ENCODE measurements at regions not wholly inside any gene's neighbourhood (a gene's known extent, or its start where the extent isn't known, plus 50 kb on each side); places are given as distances from the start of the nearest gene placed in this dataset.
A peak's percentile ranks its signal among the peaks of the same experiment; 100 is the strongest.
"Not testable (repeated sequence)": the region's sequence is repeated elsewhere in the genome, so short reads cannot be mapped to it uniquely, and the experiment has no call there.

GRCh38 chr4:123233136-123233768 is 163.3 kb upstream of the SPRY1 start:
- DNase-seq: no peak

GRCh38 chr4:123234955-123235354 is 161.6 kb upstream of the SPRY1 start:
- no peak for DNase-seq

DNA sequence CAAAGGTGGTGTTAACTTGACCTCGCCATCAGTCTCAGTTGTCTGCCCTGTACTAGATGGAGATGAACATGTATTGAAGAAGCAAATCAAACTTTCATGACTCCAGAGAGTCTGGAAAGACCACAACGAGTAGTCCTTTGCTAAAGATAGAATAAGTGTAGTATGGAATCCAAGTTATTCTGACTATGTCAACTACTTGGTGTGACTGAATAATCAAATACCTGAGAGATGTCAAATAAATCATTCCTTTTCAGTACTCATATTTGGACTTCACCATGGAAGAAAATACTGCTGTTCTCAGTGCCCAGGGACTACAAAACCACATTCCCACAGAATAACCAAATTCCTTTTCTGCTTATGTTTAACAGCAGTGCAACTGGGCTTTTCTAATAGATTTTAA is 161.2 kb upstream of the SPRY1 start:
- DNase-seq: no peak

GRCh38 chr4:123236606-123237005 is 160.0 kb upstream of the SPRY1 start:
- DNase-seq: no peak

DNA sequence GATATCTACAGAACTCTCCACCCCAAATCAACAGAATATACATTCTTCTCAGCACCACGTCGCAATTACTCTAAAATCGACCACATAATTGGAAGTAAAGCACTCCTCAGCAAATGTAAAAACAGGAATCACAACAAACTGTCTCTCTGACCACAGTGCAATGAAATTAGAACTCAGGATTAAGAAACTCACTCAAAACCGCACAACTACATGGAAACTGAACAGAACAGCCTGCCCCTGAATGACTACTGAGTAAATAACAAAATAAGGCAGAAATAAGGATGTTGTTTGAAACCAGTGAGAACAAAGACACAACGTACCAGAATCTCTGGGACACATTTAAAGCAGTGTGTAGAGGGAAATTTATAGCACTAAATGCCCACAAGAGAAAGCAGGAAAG is 156.3 kb upstream of the SPRY1 start:
- DNase-seq: not testable (repeated sequence)

- not testable (repeated sequence) for DNase-seq
Observed at GRCh38 chr4:123243220-123243619, 153.4 kb upstream of the SPRY1 start.

DNA sequence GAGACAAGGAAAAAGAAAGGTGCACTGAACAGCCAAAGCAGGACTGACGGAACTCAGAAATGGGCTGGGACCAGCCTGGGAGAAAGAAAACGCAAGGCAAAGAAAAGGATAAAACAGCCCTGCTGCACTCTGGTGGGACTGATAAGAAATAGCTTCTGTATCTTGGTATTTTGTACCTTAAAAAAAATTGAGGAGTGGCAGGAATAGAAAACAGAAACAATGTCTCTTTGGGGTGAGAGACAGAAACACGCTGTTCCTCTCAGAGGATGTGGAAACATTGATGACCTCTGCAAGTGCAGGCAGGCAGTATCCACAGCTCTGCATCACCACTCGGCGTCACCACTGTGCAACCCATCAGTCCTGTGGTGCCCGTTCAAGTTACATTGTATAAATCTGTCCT is 152.5 kb upstream of the SPRY1 start:
- DNase-seq: peak; percentile 49

GRCh38 chr4:123246085-123246484 is 150.5 kb upstream of the SPRY1 start:
- no peak for DNase-seq

- DNase-seq: no peak
Observed at GRCh38 chr4:123248085-123248659, 148.4 kb upstream of the SPRY1 start.

DNA sequence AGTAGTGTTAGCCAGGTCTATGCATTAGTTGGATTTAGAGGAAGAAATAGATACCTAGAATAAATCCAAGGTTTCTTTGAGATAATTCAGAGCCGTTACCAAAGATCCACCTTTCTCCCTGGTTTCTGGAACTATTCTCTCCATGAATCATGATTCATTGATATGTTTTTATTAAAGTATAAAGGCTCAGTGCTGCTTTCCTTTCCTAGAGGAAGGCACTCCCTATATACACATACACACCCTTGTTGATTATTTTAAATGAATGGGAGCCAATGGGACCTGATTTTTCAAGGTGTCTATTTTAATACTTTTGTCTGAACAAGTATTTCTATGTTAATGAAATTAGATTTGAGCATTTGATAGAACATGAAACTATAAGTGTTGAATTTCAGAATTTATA is 146.8 kb upstream of the SPRY1 start:
- DNase-seq: no peak

GRCh38 chr4:123250843-123251242 is 145.8 kb upstream of the SPRY1 start:
- DNase-seq: no peak

GRCh38 chr4:123255971-123256370 is 140.6 kb upstream of the SPRY1 start:
- no peak for DNase-seq

DNA sequence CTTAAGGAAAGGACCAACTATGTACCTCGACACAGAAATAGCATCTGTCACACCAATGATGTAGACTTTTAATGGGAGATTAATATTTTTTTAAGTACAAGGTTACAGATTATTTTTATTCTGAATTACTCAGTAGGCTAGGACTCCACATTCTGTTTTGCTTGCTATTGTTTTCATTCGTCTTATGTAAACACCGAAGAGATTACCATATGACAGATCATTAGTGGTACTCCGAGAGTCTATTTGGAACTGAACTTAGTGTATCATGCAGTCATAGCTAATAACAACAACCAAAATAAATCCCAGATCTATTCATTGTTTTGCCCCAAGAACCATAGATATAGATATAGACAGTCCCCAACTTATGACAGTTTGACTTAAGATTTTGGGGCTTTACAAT is 139.7 kb upstream of the SPRY1 start:
- no peak for DNase-seq

DNA sequence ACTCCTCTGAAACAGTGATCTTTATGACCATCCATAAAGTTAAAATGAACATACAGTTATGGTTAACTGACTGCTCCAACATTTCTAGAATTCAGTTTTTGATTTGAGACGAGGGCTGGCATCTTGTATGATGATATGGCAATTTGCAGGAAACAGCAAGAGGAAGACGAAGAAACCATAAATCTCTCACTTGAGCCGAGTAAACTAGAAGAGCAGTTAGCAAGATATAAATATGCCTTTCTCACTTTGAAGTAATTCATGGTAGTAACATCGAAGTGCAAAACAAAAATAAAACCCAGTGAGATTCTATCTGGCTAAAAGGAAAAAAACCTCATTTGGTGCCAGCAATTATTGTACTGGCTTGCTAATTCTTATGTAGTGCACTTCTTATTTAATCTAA is 139.0 kb upstream of the SPRY1 start:
- no peak for DNase-seq

DNA sequence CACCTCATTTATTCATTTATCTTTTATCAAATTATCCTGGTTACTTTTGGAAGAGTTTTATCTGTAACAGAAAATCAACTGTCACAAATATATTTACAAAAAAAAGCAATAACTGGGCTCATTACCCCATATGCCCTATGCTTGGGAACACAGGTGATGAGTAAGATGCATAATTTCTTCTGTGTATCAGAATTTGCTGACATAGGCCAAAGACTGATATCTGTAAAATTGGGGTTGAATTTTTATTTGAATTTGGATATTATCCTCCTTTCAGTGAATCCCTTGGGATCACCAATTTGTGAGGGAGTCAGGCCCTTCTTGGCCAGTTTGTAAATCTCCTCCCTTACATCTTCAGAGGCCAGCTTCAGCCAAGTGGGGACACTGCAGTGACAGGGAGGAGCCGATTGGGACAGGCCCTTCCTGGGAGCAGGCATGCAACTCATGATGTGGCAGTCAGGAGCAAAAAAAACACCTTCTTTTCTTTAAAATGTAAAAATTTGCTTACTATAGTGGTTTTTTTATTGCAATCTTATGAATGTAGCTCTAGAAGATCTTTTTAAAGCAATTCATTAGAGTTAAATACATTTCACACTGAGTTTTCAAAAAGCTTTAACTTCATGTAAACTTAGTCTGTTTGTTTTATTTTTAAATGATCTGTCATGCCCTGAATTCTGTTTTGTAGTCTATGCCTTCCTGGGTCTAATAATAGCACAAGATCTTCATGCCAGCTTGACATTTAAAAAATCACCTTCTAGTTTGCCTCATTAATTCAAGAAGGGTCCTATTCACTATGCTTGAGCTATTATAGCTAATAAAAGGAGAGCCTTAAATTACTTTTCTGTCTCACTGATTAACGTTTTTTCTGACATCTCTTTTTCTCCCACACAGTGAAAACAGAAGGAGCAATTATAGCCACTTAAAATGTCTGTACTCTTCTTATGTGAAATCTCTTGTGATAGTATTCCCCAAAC is 136.6 kb upstream of the SPRY1 start:
- DNase-seq: no peak

- DNase-seq: no peak
Observed at GRCh38 chr4:123260653-123261052, 135.9 kb upstream of the SPRY1 start.

DNA sequence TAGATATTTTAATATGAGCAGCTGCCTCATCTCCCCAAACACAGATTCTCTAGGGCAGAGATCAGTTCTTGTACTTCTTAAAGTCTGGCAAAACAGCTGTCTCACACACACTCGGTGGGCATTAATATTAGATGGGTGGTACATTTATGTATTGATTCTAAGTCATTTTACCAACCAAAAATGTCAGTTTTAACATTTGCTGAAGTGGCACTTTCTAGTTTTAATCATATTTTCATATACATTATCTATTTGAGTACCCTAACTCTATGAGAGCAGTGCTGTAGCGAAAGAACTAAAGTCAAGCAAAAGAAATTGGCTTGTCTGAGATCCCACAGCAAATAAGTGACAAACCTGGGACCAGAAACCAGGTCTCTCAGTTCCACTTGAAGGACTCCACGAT is 134.5 kb upstream of the SPRY1 start:
- DNase-seq: no peak

DNA sequence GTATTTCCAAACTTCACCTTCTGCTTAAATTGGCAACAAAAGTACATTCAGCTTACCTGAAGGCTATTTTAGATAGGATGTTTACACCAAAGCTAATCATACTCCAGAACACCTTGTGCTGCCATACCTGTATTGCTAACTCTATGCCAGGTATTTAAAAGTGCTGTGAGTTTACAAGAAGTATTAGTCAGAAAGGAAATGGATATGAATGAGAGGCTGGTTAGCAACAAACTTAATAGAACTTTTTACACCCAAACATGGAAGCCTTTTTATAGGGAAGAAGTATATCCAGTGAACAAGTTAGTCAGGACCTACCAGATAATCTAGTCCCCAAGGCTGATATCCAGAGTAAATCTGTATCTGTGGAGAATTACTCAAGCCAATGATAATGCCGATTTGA is 131.2 kb upstream of the SPRY1 start:
- no peak for DNase-seq

DNA sequence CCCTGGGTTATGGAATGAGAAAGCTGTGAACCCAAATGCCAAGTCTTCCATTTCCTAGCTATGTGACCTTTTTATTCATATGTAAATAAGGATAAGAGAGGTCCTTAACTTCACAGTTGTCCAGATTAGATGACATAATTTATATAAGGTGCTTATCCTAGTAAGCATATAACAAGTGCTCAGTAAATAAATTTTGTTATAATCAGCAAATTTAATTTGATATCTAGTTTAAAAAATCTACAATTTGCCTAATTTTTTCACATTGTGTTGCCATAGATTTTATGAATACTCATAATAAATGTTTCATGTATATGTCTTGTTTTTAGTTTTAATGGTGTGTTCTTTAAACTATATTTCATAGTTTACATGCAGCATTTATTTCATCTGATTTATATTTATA is 130.4 kb upstream of the SPRY1 start:
- no peak for DNase-seq

DNA sequence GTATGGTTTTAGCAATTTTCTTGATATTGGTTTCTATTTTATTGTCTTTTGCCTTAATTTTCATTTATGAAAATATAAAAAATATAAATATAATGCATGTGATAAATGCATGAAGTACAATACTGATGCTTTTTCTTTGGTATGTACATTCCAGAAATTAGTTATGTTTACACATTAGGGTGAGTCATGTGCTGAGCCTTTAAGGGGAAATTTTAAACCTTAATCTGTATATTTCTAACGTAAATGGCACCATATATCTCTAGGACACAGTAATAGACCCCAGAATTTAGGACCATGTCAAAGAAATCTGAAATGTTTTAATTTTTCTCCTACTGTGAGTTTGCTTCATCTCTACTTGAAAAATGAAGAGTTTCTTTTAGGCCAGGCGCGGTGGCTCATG is 117.8 kb upstream of the SPRY1 start:
- no peak for DNase-seq

GRCh38 chr4:123283371-123283895 is 113.2 kb upstream of the SPRY1 start:
- no peak for DNase-seq

GRCh38 chr4:123284168-123284567 is 112.4 kb upstream of the SPRY1 start:
- DNase-seq: no peak

DNA sequence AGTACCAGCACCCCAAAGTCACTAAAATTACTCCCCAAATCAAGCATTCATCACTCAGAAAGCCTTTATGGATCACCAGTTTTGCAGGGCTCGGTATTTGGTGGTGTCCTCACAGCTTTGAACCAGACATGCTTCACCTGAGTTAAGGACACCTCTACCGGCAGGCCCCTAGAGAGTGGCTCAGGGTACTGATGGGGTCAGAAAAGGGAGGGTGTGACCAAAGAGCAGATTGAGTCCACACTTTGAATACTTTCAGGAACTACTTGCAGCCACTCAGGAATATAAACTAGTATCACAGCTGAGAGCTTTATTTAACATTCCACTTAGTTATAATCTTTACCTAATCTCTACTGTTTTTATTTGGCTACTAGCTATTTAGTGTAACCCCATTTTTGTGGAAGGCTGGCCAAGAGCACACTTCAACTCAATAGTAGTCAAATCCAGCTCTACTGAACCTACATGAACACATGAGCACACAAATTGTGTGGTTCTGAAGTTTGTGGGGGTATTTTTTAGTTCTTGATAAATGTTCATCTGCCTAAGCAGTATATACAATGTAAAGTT is 109.6 kb upstream of the SPRY1 start:
- DNase-seq: no peak

Data from islet precursor cell (in vitro differentiated cells).